Vagina (tissue), 2 donors: ENCODE measurements at regions not wholly inside any gene's neighbourhood (a gene's known extent, or its start where the extent isn't known, plus 50 kb on each side); places are given as distances from the start of the nearest gene placed in this dataset.
"Not testable (repeated sequence)": the region's sequence is repeated elsewhere in the genome, so short reads cannot be mapped to it uniquely, and the experiment has no call there.

ENCODE experiments used
- DNase-seq, 2 donors: peaks; one replicate each; pipeline ENCODE4 v3.0.0-alpha.2; 2017; ENCODE audit errors: extremely low spot score in 2 of 2
- H3K27ac ChIP-seq: fragments of 200-600 bp; sonication (generic); one replicate; pipeline ENCODE4 v1.5.1; 2019
- H3K27me3 ChIP-seq: fragments of 200-600 bp; sonication (generic); one replicate; pipeline ENCODE4 v1.5.1; 2019
- H3K36me3 ChIP-seq, 2 donors: fragments of 200-600 bp; sonication (generic); one replicate each; pipeline ENCODE4 v1.5.1; 2017 to 2019
- H3K4me1 ChIP-seq: fragments of 200-600 bp; sonication (generic); one replicate; pipeline ENCODE4 v1.5.1; 2019
- H3K4me3 ChIP-seq, 2 donors: fragments of 200-600 bp; sonication (generic); 1 replicate in 1 of 2; 2 replicates in 1 of 2; pipeline ENCODE4 v1.5.1; 2016 to 2019
- H3K9me3 ChIP-seq: fragments of 200-600 bp; sonication (generic); one replicate; pipeline ENCODE4 v1.5.1; 2019
- POLR2A ChIP-seq, 2 donors: fragments of 450-650 bp; IDR thresholded peaks; one replicate each; pipeline ENCODE4 v1.6.1; 2017; ENCODE audit warnings: antibody characterized with exemption in 2 of 2, mild to moderate bottlenecking in 2 of 2, moderate library complexity in 2 of 2
- POLR2AphosphoS5 ChIP-seq, 2 donors: sonication (generic); formaldehyde crosslinking; IDR thresholded peaks; one replicate each; pipeline ENCODE4 v1.9.0; 2017; ENCODE audit warnings: antibody characterized with exemption in 2 of 2, mild to moderate bottlenecking in 2 of 2, low read depth in 1 of 2; ENCODE audit not compliant: insufficient read depth in 1 of 2
- intact Hi-C: fragments of 100-400 bp; cut with DNase I; formaldehyde crosslinking; loops from one replicate; pipeline ENCODE4 v1.15.1; 2023
- TF ChIP-seq, protein P1 (sequence below), 3 experiments: fragments of 450-650 bp in 2 of 3; fragments of 200-600 bp in 1 of 3; sonication (generic) in 1 of 3; IDR thresholded peaks; one replicate each; pipeline ENCODE4 v1.5.1; 2017 to 2019; ENCODE audit warnings: antibody characterized with exemption in 3 of 3, mild to moderate bottlenecking in 2 of 3, moderate library complexity in 2 of 3

DNA sequence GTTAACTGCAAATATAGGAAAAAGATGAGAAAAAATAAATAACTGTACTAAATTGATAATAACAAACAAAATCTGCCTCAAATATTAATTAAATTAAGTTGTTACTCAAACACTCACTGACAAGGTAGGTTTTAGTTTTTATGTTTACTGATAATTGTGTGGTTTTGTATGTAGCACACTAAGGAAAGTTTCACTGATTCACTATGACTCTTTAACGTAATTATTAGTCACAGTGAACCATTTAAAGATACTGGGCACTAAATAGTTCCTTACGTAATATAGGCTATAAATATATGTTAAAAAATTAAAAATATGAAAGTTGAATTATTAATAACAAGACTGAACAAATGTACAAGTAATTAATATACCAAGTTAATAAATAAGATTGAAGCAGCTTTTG, 2330.0 kb upstream of the RAG2 start:
- TF ChIP-seq, protein P1, sequence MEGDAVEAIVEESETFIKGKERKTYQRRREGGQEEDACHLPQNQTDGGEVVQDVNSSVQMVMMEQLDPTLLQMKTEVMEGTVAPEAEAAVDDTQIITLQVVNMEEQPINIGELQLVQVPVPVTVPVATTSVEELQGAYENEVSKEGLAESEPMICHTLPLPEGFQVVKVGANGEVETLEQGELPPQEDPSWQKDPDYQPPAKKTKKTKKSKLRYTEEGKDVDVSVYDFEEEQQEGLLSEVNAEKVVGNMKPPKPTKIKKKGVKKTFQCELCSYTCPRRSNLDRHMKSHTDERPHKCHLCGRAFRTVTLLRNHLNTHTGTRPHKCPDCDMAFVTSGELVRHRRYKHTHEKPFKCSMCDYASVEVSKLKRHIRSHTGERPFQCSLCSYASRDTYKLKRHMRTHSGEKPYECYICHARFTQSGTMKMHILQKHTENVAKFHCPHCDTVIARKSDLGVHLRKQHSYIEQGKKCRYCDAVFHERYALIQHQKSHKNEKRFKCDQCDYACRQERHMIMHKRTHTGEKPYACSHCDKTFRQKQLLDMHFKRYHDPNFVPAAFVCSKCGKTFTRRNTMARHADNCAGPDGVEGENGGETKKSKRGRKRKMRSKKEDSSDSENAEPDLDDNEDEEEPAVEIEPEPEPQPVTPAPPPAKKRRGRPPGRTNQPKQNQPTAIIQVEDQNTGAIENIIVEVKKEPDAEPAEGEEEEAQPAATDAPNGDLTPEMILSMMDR (IDR thresholded peaks at IDR 0.05) = no peak
- no peak for TF ChIP-seq POLR2A (IDR thresholded peaks at IDR 0.05)
- TF ChIP-seq POLR2AphosphoS5 (IDR thresholded peaks at IDR 0.05; ENCODE audit: insufficient read depth in 1 of 2, low read depth in 1 of 2) = no peak
- H3K27ac ChIP-seq = no peak overlapping the region
- no peaks in the 10 kb centered on the region for H3K27me3 ChIP-seq
- no peaks in the 10 kb centered on the region for H3K36me3 ChIP-seq
- no peaks in the 10 kb centered on the region for H3K9me3 ChIP-seq
- DNase-seq = no peak
- H3K4me3 ChIP-seq = no peak overlapping the region
- no peaks in the 10 kb centered on the region for H3K4me1 ChIP-seq
- intact Hi-C loops = no loop called here

DNA sequence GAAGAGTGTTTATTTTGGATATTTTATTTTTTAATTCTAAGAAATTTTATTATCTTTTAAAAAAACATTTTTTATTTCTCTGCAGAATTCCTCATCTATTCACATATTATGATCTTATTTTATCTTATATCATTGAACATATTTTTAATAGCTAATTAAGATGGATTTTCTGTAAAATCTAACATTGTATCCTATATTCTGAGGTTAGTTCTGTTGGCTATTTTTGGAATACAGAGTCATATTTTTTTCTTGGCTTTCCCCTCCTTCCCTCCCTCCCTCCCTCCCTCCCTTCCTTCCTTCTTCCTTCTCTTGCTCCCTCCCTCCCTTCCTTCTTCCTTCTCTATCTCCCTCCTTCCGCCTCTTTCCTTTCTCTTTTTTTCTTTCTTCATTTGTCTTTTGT, 2326.6 kb upstream of the RAG2 start:
- intact Hi-C loops = no loop called here
- no peaks in the 10 kb centered on the region for H3K27me3 ChIP-seq
- H3K4me1 ChIP-seq = no peaks in the 10 kb centered on the region
- H3K27ac ChIP-seq = no peak overlapping the region
- H3K4me3 ChIP-seq = no peak overlapping the region
- DNase-seq = no peak
- TF ChIP-seq POLR2A (IDR thresholded peaks at IDR 0.05) (no peak), POLR2AphosphoS5 (IDR thresholded peaks at IDR 0.05; ENCODE audit: insufficient read depth in 1 of 2, low read depth in 1 of 2) (no peak)
- TF ChIP-seq, protein P1 (IDR thresholded peaks at IDR 0.05) = no peak
- H3K36me3 ChIP-seq = no peaks in the 10 kb centered on the region
- no peaks in the 10 kb centered on the region for H3K9me3 ChIP-seq

DNA sequence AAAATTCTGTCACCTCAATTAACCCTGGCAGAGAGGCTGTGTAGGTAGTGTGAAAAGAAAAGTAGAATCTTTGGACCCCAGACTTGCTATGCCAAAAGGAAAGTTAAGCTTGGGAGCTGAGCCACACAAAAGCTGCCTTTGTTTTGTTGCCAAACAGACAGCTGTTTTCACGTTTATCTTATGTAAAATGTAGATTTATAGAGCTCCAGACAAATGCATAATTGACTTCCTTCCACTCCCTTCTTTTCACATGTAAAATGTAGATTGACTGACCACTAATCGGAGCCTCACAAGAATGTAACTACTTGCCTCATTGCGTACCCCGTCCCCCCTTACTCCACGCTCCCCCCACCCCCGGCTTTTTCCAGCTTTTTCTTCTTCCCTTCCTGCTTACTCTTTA, 2302.2 kb upstream of the RAG2 start:
- Histone ChIP-seq H3K9me3 (no peaks in the 10 kb centered on the region), H3K27me3 (no peaks in the 10 kb centered on the region), H3K27ac (no peak overlapping the region), H3K4me1 (no peaks in the 10 kb centered on the region), H3K36me3 (no peaks in the 10 kb centered on the region), H3K4me3 (no peak overlapping the region)
- TF ChIP-seq POLR2A (IDR thresholded peaks at IDR 0.05) (no peak), POLR2AphosphoS5 (IDR thresholded peaks at IDR 0.05; ENCODE audit: insufficient read depth in 1 of 2, low read depth in 1 of 2) (no peak)
- TF ChIP-seq, protein P1 (IDR thresholded peaks at IDR 0.05) = no peak
- DNase-seq = no peak
- intact Hi-C loops = no loop called here

DNA sequence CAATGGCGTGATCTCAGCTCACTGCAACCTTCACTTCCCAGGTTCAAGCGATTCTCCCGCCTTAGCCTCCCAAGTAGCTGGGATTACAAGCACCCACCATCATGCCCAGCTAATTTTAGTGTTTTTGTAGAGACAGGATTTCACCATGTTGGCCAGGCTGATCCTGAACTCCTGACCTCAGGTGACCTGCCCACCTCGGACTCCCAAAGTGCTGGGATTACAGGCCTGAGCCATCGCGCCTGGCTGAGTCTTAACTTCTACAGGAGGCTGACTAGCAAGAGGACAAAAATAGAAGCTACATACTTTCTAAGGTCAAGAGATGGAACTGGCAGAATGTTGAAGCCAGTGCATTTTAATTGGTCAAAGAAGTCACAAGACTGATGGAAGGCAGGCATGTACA, 2296.2 kb upstream of the RAG2 start:
- H3K4me1 ChIP-seq, intact Hi-C loops, H3K27me3 ChIP-seq, H3K36me3 ChIP-seq, DNase-seq, H3K9me3 ChIP-seq, H3K4me3 ChIP-seq, H3K27ac ChIP-seq: not testable (repeated sequence)

DNA sequence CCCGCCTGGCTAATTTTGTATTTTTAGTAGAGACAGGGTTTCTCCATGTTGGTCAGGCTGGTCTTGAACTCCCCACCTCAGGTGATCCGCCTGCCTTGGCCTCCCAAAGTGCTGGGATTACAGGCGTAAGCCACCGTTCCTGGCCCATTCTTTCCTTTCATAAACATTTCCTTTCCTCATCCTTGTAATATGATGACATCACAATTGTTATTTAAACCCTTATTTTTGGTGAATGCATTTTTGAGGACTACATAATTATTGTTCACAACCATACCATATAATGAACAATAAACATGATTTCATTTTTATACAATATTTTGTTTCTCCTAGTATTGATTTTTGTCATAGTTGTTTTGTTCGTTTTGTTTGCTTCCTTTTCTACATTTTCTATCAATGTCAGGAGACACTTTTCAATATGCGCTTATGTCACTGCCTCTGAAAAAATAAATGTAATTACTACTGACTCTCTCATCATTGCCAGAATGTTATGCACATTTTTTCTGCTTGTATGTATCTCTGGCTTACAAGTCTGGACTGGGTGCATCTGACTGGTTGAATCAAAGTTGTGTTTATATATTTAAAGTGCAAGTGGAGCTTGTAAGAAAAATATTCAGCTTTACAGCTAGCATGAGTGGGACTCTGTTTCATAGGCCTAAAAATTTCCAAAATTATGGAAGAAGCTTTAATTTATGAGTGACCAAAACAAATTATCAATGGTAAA, 2286.3 kb upstream of the RAG2 start:
- Histone ChIP-seq H3K27me3 (no peaks in the 10 kb centered on the region), H3K27ac (no peak overlapping the region), H3K4me1 (no peaks in the 10 kb centered on the region), H3K36me3 (no peaks in the 10 kb centered on the region), H3K9me3 (no peaks in the 10 kb centered on the region), H3K4me3 (no peak overlapping the region)
- TF ChIP-seq, protein P1 (IDR thresholded peaks at IDR 0.05) = no peak
- TF ChIP-seq POLR2AphosphoS5 (IDR thresholded peaks at IDR 0.05; ENCODE audit: insufficient read depth in 1 of 2, low read depth in 1 of 2) (no peak), POLR2A (IDR thresholded peaks at IDR 0.05) (no peak)
- no peak for DNase-seq
- intact Hi-C loops = no loop called here
